GM21786 (cell line): ENCODE measurements at regions not wholly inside any gene's neighbourhood (a gene's known extent, or its start where the extent isn't known, plus 50 kb on each side); places are given as distances from the start of the nearest gene placed in this dataset.
"Not testable (repeated sequence)": the region's sequence is repeated elsewhere in the genome, so short reads cannot be mapped to it uniquely, and the experiment has no call there.

Source experiments
- ATAC-seq: cut with Tn5 transposase; IDR thresholded peaks from one replicate; pipeline ENCODE4 v1.9.1; 2021; ENCODE audit not compliant: unreplicated experiment

- no peak for ATAC-seq
Observed at GRCh38 chr4:34271479-34272355, 1972.6 kb downstream of the ARAP2 start.

GRCh38 chr4:34279011-34279410 lies 1965.3 kb downstream of the ARAP2 start:
- no peak for ATAC-seq

DNA sequence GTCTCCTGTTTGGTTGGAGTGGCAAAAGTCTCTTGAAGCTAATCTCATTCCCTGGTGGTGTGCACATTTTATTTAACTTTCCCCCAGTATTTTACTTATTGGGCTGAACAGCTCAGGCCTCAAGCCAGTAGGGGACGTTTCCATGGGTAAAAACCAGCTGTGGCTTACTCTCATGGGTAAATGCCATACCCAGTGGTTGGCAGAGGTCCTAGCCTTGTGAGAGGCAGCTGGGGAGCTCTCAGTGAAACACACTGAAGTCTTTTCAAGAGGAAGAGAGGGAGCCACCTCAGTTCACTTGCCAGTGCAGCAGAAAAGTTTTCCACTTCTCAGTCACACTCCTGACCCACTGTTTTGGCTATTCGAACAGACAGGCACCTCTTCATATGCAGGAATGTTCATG lies 1964.2 kb downstream of the ARAP2 start:
- ATAC-seq: no peak

GRCh38 chr4:34281826-34282225 lies 1962.5 kb downstream of the ARAP2 start:
- ATAC-seq: no peak

DNA sequence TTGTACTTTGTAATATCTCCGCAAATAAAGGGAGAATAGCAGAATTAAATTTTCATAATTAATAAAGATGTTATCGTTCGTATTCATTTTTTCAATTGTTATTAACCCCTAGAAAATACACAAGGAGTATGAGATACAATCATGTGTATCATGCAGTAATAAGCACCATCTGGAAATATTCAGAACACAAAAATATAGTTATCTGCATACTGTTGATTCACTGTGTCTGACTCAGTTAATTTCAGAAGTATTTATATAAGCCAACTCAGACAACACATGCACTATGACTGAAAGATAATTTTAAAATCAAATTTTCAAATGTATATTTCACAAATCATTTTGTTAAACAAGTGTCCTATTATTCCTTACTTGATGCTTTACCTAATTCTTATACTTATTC lies 1954.8 kb downstream of the ARAP2 start:
- no peak for ATAC-seq

- no peak for ATAC-seq
Observed at GRCh38 chr4:34289962-34290361, 1954.4 kb downstream of the ARAP2 start.

- ATAC-seq: no peak
Observed at GRCh38 chr4:34293459-34293858, 1950.9 kb downstream of the ARAP2 start.

DNA sequence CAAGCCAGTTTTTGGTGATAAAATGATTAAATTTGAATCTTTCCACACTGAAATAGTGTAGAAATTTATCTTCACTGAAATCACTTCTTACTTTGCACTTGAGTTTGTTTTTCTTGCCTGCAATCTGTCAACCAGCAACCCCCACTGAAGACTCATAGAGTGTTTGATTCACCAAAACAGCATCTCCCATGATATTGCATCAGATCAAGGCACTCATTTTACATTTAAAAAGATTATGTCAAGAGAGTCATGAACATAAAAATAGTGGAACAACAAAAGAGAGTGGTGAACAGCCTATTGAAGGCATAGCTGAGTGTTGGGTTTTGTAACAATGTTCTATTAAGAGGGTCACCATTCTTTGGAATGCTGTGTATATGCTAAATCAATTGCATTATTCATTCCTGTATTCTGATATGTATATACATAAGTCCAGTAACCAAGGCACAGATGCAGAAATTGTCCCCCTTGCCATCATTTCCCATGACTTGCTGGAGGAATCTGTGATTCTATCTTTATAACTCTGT lies 1934.9 kb downstream of the ARAP2 start:
- no peak for ATAC-seq

DNA sequence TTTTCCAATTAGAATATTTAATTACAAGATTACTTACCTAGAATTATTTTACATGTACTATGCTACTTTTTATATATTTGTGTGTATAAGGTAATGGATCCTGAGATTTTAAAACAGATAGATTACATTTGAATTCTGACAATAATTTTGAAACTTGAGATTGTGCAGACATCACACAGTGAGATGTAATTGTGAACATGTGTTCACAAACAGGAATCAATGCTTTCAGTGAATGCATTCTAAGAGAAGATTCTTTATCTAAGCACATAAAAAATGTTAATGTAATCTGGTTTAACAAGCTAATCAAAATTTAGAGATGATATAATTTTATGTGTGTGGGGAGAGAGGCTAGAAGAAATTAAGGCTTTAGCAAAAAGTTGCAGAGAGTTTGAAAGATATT lies 1925.5 kb downstream of the ARAP2 start:
- ATAC-seq: no peak

DNA sequence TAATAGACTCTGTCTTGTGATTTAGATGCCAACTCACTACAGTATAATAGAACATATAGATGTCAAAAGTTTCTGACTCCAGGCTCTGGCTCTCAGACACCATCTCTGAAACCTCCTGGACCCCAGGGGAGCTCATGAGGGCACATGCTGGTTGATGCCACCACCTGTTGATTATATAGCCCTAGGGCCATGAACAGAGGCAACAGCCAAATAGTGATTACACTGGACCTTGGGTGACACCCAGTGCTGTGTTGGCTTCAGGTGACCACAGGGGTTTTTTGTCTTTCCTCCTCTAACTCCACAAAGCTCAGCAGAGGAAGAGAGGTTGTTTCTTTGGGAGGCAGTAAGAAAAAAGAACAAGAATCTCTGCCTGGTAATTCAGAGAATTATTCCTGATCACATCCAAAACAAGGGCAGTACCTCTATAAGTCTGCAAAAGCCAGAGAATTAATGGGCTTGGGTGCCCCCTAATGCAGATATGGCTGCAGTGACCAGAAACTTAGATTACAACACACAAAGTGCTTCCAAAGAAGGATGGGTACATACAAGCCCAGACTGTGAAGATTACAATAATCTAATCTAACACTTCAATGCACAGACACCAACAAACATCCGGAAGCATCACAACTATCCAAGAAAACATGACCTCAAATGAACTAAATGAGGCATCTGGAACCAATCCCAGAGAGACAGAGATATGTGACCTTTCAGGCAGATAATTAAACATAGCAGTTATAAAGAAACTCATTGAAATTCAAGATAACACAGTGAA lies 1920.6 kb downstream of the ARAP2 start:
- no peak for ATAC-seq

- ATAC-seq: no peak
Observed at GRCh38 chr4:34328939-34329338, 1915.4 kb downstream of the ARAP2 start.

GRCh38 chr4:34335156-34335555 lies 1909.2 kb downstream of the ARAP2 start:
- ATAC-seq: not testable (repeated sequence)

DNA sequence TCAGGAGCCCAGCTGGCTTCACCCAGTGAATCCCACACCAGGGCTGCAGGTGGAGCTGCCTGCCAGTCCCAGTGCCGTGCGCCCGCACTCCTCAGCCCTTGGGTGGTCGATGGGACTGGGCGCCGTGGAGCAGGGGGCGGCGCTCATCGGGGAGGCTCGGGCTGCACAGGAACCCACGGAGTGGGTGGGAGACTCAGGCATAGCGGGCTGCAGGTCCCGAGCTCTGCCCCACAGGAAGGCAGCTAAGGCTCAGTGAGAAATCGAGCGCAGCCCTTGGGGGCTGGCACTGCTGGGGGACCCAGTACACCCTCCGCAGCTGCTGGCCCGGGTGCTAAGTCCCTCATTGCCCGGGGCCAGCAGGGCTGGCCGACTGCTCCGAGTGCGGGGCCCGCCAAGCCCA lies 1908.8 kb downstream of the ARAP2 start:
- not testable (repeated sequence) for ATAC-seq

DNA sequence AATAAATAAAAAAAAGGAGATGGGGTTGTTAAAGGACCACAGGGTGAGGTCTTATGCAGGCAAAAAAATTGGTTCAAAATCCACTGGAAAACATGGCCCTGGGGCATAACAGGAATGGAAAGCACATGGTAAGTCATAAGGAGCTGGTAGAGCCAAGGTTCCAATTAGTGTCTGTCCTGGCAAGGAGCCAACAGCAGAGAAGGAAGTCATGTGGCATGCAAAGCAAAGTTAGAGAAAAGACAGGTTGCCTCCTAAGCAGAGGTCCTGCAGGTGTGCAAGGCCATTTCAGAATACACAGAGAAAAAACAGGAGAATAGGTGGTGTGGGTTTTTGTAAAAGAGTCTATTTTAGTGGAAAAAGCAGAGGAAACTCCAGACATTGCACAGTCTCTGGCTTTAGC lies 1881.7 kb downstream of the ARAP2 start:
- no peak for ATAC-seq

GRCh38 chr4:34363842-34364241 lies 1880.5 kb downstream of the ARAP2 start:
- ATAC-seq: no peak

DNA sequence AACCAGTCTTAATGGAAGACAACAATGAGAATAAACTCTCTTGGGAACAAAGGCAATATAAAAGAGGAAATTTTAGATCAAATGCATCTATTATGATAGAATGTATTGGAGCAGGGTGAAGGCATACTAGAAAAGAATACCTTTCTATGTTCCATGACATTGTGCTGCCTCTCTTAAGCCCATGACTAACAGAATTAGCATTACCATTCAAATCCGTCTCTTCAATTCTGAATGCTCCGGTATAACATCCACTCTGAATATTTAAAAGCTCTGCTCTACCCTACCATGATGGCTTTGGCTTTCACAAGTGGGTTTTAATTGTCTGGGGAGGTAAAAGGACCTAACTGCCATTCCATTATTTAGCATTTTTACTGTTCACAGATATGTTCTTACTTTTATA lies 1878.4 kb downstream of the ARAP2 start:
- ATAC-seq: no peak

DNA sequence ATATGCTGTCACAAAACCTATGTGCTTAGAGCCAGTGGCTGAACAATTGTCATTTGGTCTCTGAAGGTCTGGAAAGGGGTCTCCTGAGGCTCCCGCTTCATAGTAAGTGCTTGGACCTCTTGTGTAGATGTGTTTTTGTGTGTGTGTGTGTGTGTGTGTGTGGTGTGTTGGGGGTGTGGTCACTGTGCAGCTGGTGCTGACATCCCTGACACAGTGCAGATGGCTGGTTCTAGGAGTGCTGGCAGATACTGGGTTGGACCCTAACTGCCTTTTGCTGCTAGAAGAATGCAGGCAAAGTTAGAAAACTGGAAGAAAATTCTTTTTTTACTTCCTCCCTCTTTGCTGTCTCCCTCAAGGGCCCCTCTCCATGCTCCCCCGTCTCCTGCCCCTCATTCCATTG lies 1872.6 kb downstream of the ARAP2 start:
- no peak for ATAC-seq

GRCh38 chr4:34372815-34373214 lies 1871.5 kb downstream of the ARAP2 start:
- ATAC-seq: no peak

GRCh38 chr4:34373456-34373855 lies 1870.9 kb downstream of the ARAP2 start:
- no peak for ATAC-seq

GRCh38 chr4:34412233-34412632 lies 1832.1 kb downstream of the ARAP2 start:
- ATAC-seq: no peak

DNA sequence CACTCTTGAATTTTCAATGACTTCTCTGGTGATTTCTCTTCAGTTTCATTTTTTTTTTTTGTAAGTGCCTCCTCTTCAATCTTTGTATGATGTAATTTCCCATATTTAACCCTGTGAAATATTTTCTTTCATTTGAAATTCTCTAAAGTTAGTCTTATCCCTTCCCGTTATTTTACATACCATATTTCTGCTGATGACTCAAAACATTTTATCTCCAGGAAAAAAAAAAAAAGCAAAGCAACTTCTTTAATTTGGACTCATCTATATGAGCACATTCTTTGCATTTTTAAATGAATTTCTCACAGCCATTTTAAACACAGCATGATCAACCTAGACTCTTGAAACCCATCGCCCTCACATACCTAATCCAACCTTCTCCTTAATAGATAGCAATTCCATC lies 1831.4 kb downstream of the ARAP2 start:
- ATAC-seq: no peak

GRCh38 chr4:34417160-34417559 lies 1827.2 kb downstream of the ARAP2 start:
- no peak for ATAC-seq
